ENCODE measurements at regions not wholly inside any gene's neighbourhood (a gene's known extent, or its start where the extent isn't known, plus 50 kb on each side); places are given as distances from the start of the nearest gene placed in this dataset.
"Not testable (repeated sequence)": the region's sequence is repeated elsewhere in the genome, so short reads cannot be mapped to it uniquely, and the experiment has no call there.

- DNase-seq (ENCODE audit: low spot score); H3K4me3 ChIP-seq; H3K27ac ChIP-seq: not testable (repeated sequence)
Measured at GRCh38 chr6:58011954-58012600, 694.6 kb downstream of the PRIM2 start.

GRCh38 chr6:58016614-58017013, 699.2 kb downstream of the PRIM2 start:
- not testable (repeated sequence) for H3K27ac ChIP-seq; DNase-seq (ENCODE audit: low spot score); H3K4me3 ChIP-seq

- DNase-seq (ENCODE audit: low spot score); H3K4me3 ChIP-seq; H3K27ac ChIP-seq: not testable (repeated sequence)
Measured at GRCh38 chr6:58028188-58028587, 710.8 kb downstream of the PRIM2 start.

GRCh38 chr6:58038213-58038612, 720.8 kb downstream of the PRIM2 start:
- H3K4me3 ChIP-seq; DNase-seq (ENCODE audit: low spot score); H3K27ac ChIP-seq: not testable (repeated sequence)

- not testable (repeated sequence) for H3K4me3 ChIP-seq; H3K27ac ChIP-seq; DNase-seq (ENCODE audit: low spot score)
Measured at GRCh38 chr6:58046584-58046983, 729.2 kb downstream of the PRIM2 start.

GRCh38 chr6:58047389-58047788, 730.0 kb downstream of the PRIM2 start:
- DNase-seq (ENCODE audit: low spot score); H3K27ac ChIP-seq; H3K4me3 ChIP-seq: not testable (repeated sequence)

GRCh38 chr6:58047865-58048264, 730.4 kb downstream of the PRIM2 start:
- H3K4me3 ChIP-seq; DNase-seq (ENCODE audit: low spot score); H3K27ac ChIP-seq: not testable (repeated sequence)

- not testable (repeated sequence) for H3K27ac ChIP-seq; H3K4me3 ChIP-seq; DNase-seq (ENCODE audit: low spot score)
Measured at GRCh38 chr6:58055465-58056176, 738.2 kb downstream of the PRIM2 start.

GRCh38 chr6:58059701-58060100, 742.3 kb downstream of the PRIM2 start:
- H3K4me3 ChIP-seq; DNase-seq (ENCODE audit: low spot score); H3K27ac ChIP-seq: not testable (repeated sequence)

- H3K4me3 ChIP-seq; DNase-seq (ENCODE audit: low spot score); H3K27ac ChIP-seq: not testable (repeated sequence)
Measured at GRCh38 chr6:58063542-58063941, 746.1 kb downstream of the PRIM2 start.

- not testable (repeated sequence) for DNase-seq (ENCODE audit: low spot score); H3K27ac ChIP-seq; H3K4me3 ChIP-seq
Measured at GRCh38 chr6:58067867-58068548, 750.6 kb downstream of the PRIM2 start.

GRCh38 chr6:58073263-58073662, 755.8 kb downstream of the PRIM2 start:
- no peak overlapping the region for H3K4me3 ChIP-seq
- no peak overlapping the region for H3K27ac ChIP-seq
- no peak for DNase-seq (ENCODE audit: low spot score)
- no peak for TF ChIP-seq CTCF (IDR thresholded peaks at IDR 0.05)

- DNase-seq (ENCODE audit: low spot score); H3K4me3 ChIP-seq; H3K27ac ChIP-seq: not testable (repeated sequence)
Measured at GRCh38 chr6:58090067-58090466, 772.6 kb downstream of the PRIM2 start.

GRCh38 chr6:58097251-58097650, 779.8 kb downstream of the PRIM2 start:
- not testable (repeated sequence) for H3K27ac ChIP-seq; DNase-seq (ENCODE audit: low spot score); H3K4me3 ChIP-seq
